Esophagus muscularis mucosa (tissue), 4 donors: ENCODE measurements at regions not wholly inside any gene's neighbourhood (a gene's known extent, or its start where the extent isn't known, plus 50 kb on each side); places are given as distances from the start of the nearest gene placed in this dataset.

Source experiments
- DNase-seq: peaks from one replicate; pipeline ENCODE4 v3.0.0-alpha.2; 2017; ENCODE audit errors: extremely low spot score
- H3K27ac ChIP-seq, 4 donors: fragments of 200-600 bp; sonication (generic); replicated peaks in 1 of 4; 1 replicate in 3 of 4; 2 replicates in 1 of 4; pipeline ENCODE4 v1.5.1; 2016 to 2019; ENCODE audit warnings: mild to moderate bottlenecking in 1 of 4
- H3K27me3 ChIP-seq, 4 donors: fragments of 200-600 bp; sonication (generic); one replicate each; pipeline versions ENCODE4 v1.5.1 to v1.6.0; 2016 to 2019
- H3K36me3 ChIP-seq, 4 donors: fragments of 200-600 bp; sonication (generic); one replicate each; pipeline ENCODE4 v1.5.1; 2016 to 2019
- H3K4me1 ChIP-seq, 4 donors: fragments of 200-600 bp; sonication (generic); one replicate each; pipeline ENCODE4 v1.5.1; 2016 to 2019
- H3K4me3 ChIP-seq, 4 donors: fragments of 200-600 bp; sonication (generic); 1 replicate in 2 of 4; 2 replicates in 2 of 4; pipeline ENCODE4 v1.5.1; 2016 to 2019; ENCODE audit warnings: mild to moderate bottlenecking in 4 of 4, moderate library complexity in 1 of 4
- H3K9me3 ChIP-seq, 4 donors: fragments of 200-600 bp; sonication (generic); 1 replicate in 3 of 4; 2 replicates in 1 of 4; pipeline ENCODE4 v1.5.1; 2016 to 2019
- CTCF ChIP-seq, 3 experiments: fragments of 200-600 bp in 2 of 3; fragments of 450-650 bp in 1 of 3; sonication (generic) in 2 of 3; IDR thresholded peaks; one replicate each; pipeline ENCODE4 v1.5.1; 2017 to 2019; ENCODE audit warnings: antibody characterized with exemption in 3 of 3, mild to moderate bottlenecking in 2 of 3, moderate library complexity in 1 of 3
- EP300 ChIP-seq: sonication (generic); formaldehyde crosslinking; IDR thresholded peaks from one replicate; pipeline ENCODE4 v1.6.1; 2017; ENCODE audit warnings: antibody characterized with exemption
- POLR2A ChIP-seq: fragments of 450-650 bp; IDR thresholded peaks from one replicate; pipeline ENCODE4 v1.6.1; 2017; ENCODE audit warnings: antibody characterized with exemption, moderate library complexity, mild to moderate bottlenecking, low read depth
- POLR2AphosphoS5 ChIP-seq, 2 donors: sonication (generic); formaldehyde crosslinking; IDR thresholded peaks; one replicate each; pipeline ENCODE4 v1.6.1; 2017; ENCODE audit warnings: antibody characterized with exemption in 2 of 2
- WGBS: methylation state at CpG from one replicate; pipeline ENCODE4 v1.1.5; 2018; 5-methylcytosine and 5-hydroxymethylcytosine counted together
- intact Hi-C: fragments of 100-400 bp; cut with DNase I; formaldehyde crosslinking; loops from one replicate; pipeline ENCODE4 v1.15.1; 2023

GRCh38 chrX:8887004-8887403 lies 85.8 kb upstream of the FAM9A start:
- 81% methylated on average over 3 of the region's 3 CpGs for WGBS
- TF ChIP-seq EP300 (no peak), POLR2A (no peak), POLR2AphosphoS5 (IDR thresholded peaks at IDR 0.05) (no peak), CTCF (IDR thresholded peaks at IDR 0.05) (no peak)
- Histone ChIP-seq H3K36me3 (no peaks in the 10 kb centered on the region), H3K4me1 (peaks cover 0 to 9% (median 0%) of the 10 kb centered on the region in 4 donors), H3K4me3 (no peak overlapping the region), H3K9me3 (no peaks in the 10 kb centered on the region), H3K27me3 (no peaks in the 10 kb centered on the region), H3K27ac (no peak overlapping the region)
- DNase-seq = no peak
- intact Hi-C loops = no loop called here

- Histone ChIP-seq H3K9me3 (no peaks in the 10 kb centered on the region), H3K4me1 (no peaks in the 10 kb centered on the region), H3K4me3 (no peak overlapping the region), H3K36me3 (no peaks in the 10 kb centered on the region), H3K27me3 (no peaks in the 10 kb centered on the region), H3K27ac (no peak overlapping the region)
- no peak for TF ChIP-seq POLR2AphosphoS5 (IDR thresholded peaks at IDR 0.05)
- TF ChIP-seq CTCF (IDR thresholded peaks at IDR 0.05) = peak in 2 of 3 experiments; percentile 22 to 39
- DNase-seq = no peak
- intact Hi-C loops = no loop called here
- 50% methylated on average over 4 of the region's 4 CpGs for WGBS
Measured at GRCh38 chrX:8879750-8880149, 78.6 kb upstream of the FAM9A start.

GRCh38 chrX:8873956-8874355 lies 72.8 kb upstream of the FAM9A start:
- intact Hi-C loops = no loop called here
- Histone ChIP-seq H3K36me3 (no peaks in the 10 kb centered on the region), H3K27ac (no peak overlapping the region), H3K4me1 (no peaks in the 10 kb centered on the region), H3K9me3 (no peaks in the 10 kb centered on the region), H3K27me3 (no peaks in the 10 kb centered on the region), H3K4me3 (no peak overlapping the region)
- no peak for TF ChIP-seq EP300
- TF ChIP-seq CTCF (IDR thresholded peaks at IDR 0.05) = no peak
- TF ChIP-seq POLR2AphosphoS5 (IDR thresholded peaks at IDR 0.05) = no peak
- TF ChIP-seq POLR2A = no peak
- no peak for DNase-seq
- WGBS = 65% methylated on average over 3 of the region's 3 CpGs

- Histone ChIP-seq H3K9me3 (no peaks in the 10 kb centered on the region), H3K36me3 (no peaks in the 10 kb centered on the region), H3K27me3 (no peaks in the 10 kb centered on the region), H3K4me1 (no peaks in the 10 kb centered on the region), H3K27ac (no peak overlapping the region), H3K4me3 (no peak overlapping the region)
- intact Hi-C loops = no loop called here
- WGBS = 73% methylated on average over 2 of the region's 2 CpGs
- DNase-seq = no peak
- no peak for TF ChIP-seq POLR2A
Measured at GRCh38 chrX:8873102-8873501, 71.9 kb upstream of the FAM9A start.

- no peaks in the 10 kb centered on the region for H3K4me1 ChIP-seq
- no peak overlapping the region for H3K4me3 ChIP-seq
- intact Hi-C loops = no loop called here
- H3K36me3 ChIP-seq = no peaks in the 10 kb centered on the region
- no peaks in the 10 kb centered on the region for H3K9me3 ChIP-seq
- no peak for TF ChIP-seq POLR2AphosphoS5 (IDR thresholded peaks at IDR 0.05)
- TF ChIP-seq EP300 = no peak
- TF ChIP-seq CTCF (IDR thresholded peaks at IDR 0.05) = no peak
- TF ChIP-seq POLR2A = no peak
- no peak for DNase-seq
- no peak overlapping the region for H3K27ac ChIP-seq
- 55% methylated on average over 3 of the region's 3 CpGs for WGBS
- H3K27me3 ChIP-seq = no peaks in the 10 kb centered on the region
Measured at GRCh38 chrX:8870411-8870810, 69.2 kb upstream of the FAM9A start.
